Activated CD4-positive, alpha-beta T cell treated with anti-CD3 and anti-CD28 coated beads for 48 hours (primary cell): ENCODE measurements at regions not wholly inside any gene's neighbourhood (a gene's known extent, or its start where the extent isn't known, plus 50 kb on each side); places are given as distances from the start of the nearest gene placed in this dataset.

Experiments
- DNase-seq: peaks from one replicate; pipeline ENCODE4 v3.0.0-alpha.2; 2020

DNA sequence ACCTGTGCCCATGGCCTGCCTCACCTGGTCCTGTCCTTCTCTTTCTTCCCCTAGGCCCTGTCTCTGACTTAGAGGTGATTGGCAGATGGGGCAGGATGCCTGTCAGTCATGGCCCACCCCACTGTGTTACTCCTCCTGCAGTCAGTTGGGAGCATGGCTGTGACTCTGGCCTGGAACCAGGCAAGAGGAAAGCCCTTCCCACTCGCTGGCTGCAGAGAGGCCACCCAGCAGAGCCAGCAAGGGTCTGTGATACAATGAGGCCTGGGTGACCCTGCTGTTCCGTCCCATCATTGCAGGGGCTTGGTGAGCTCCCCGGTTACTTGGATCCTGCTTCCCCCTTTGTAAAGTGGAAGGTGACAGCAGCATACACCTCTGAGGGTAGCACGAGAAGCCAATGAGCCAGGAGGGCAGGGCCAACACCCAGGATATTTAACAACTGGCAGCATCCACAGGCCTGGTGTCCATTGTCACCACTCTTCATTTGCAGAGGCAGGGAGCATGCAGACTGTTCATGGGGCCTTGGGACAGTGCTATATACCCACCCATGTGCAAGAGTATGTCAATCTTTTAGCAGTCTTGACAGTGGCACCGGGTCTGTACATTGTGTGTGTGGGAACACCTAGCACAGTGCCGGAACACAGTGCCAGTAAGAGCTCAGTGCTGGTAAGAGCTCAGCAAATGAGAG is 191.0 kb upstream of the C1orf174 start:
- DNase-seq, result no peak

DNA sequence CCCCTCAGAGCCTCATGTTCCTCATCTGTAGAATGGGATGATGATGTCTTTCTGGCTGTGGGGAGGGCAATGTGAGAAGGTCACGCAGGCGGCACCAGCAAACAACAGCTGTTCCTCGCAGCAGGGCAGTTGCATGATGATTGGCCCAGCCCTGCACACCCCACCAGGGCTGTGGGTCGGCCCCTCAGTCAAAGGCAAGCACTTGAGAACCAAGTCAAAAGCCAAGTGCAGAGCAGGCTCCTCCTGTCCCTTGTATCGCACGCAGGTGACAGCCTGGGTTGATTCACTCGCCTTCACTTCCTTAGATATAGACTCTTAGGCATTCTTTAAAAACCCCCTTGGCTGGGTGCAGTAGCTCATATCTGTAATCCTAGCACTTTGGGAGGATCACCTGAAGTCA is 191.9 kb upstream of the C1orf174 start:
- DNase-seq, result no peak

DNA sequence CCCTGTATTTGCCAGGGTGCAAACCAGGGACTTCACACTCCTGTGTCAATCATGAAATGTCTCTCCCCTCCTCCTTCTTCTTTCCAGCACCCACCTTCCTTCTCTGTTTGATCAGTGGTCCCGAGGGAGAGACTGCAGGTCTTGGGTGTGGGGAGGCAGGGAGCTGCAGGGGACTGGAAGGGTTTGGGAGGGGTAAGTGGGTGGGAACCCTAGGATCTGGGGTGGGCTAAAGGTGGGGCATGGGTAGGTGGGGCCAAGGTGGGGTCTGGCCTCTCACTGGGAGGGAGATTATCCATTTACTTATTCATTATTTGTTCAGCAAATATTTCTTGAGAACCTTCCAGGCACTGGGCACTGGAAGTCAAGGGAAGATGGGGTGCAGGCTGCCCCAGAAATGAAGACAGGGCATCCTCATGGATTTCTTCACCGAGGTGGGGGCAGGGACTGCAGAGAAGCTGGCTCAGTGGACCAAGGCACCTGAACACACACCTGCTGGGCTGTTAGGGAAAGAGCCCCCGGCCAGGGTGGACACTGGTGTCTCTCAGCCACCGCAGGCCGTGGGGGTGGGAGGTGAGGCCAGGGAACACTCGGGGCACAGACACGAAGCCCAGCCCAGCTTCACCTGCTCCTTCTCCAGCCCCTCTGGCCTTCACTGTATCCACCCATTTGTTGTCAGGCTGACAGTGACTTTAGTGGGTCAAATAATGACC is 193.9 kb upstream of the C1orf174 start:
- DNase-seq, result no peak

DNA sequence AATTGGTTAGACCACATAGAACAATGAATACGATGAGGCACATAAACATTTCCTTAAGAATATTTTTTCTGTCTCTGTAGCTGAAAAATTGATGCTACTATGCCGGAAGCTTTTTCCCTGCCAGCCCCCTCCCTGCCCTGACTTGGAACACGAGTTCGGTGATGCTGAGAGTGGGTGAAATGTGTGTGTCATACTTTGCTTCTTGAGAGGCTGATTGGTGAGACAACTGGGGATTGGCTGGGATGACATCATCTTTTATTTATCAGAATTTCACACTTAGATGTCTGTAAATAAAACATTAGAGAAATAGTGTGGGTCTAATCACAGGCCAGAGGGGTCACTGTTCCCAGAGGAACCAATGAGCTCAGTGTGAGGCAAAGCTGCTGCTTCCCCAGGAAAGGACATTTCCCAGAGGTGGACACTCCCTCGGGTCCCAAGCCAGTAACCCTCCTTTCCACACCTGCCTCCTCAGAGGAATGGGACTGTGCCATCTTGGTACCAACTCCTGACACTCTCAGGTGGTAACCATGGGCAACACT is 195.4 kb upstream of the C1orf174 start:
- no peak for DNase-seq

DNA sequence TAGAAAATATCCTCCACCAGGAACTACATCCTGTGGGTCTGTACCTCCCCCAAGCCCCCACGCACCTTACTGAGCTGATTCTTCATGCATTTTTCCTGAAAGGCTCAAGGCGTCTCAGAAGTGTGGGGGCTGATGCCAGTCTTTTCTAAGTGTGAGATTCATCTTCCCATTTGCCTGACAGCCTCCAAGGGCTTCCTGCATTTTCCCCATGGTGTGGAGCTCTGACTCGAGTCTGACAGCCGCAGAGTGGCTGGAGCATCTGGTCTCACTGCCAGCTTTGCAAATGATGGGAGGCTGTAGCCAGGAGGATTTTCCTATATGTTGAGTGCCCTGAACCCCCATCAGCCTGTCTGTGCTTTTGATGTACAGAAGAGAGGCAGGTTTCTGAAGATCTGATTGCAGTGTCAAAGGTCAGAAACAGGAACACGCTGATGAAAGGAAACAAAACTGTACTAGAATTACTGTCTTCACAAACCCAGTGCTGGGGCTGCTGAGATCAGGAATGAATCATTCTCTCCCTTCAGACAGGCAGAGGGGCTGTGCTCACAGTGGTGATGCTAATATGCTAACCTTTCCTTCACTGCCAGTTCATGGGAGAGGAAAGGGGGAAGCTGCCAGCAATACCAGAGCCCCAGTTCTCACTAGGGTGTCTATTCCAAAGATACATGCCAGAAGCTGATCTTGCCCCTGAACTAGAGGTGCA is 201.5 kb upstream of the C1orf174 start:
- no peak for DNase-seq

DNA sequence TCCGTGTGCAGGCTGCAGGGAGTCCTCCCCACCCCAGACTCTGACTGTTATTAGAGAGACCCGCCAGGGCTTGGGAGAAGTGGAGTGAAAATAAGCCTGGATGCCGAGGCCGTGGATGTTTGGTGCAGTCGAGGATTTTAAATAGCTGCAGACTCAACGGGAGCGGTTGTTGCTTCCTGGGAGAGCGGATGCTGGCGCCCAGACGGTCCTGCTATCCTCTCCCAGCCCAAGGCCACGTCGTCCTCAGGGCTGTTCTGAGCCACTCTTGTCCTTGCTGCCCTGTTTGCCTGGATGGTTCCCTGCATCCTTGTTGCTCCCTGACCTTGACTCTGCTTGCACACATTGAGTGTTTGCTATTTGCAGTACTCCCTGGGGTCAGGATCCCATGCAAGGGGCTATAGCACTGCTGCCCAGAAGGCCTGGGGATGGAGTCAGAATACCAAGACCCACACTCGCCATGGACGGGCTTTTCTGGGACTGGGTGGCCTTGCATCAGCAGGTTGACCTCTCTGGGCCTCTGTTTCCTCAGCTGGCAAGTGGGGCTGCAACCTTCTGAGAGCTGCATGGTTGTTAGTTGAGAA is 205.3 kb upstream of the C1orf174 start:
- no peak for DNase-seq

DNA sequence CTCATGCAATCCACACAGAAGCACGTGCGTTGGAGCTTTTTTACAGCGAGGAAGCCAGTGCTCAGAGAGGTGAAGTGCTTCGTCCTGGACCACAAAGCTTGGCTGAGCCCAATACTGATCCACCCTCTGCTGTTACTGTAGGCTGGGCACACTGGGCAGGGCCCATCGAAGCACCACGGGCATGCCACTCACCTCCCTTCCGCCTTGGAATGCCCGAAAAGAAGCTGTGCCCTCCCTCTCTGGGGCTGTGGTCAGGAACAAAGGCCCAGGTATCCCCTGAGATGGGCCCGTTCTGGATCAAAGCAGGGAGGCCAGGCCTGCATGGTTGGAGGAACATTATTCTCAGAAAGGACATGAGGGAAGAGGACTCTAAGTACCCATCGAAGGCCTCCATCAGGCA is 206.7 kb upstream of the C1orf174 start:
- DNase-seq, result no peak

DNA sequence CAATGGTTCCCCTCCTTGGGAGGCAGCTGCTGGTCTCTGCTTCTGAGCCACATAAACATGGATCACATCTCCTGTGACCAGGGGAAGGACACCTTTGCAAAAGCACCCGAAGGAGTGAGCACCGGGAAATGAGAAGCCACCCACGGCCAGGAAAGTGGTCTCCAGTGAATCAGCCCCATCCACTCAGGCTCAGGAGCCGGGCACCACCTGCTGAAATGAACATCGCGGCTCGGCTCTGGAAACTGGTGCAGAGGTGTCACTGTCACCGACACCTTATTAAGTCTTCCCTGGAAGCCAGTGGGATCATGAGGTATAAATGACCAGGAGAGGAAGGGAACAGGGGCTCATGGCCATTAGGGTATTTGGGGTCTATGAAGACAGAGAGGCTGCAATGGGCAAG is 207.2 kb upstream of the C1orf174 start:
- DNase-seq, result no peak

DNA sequence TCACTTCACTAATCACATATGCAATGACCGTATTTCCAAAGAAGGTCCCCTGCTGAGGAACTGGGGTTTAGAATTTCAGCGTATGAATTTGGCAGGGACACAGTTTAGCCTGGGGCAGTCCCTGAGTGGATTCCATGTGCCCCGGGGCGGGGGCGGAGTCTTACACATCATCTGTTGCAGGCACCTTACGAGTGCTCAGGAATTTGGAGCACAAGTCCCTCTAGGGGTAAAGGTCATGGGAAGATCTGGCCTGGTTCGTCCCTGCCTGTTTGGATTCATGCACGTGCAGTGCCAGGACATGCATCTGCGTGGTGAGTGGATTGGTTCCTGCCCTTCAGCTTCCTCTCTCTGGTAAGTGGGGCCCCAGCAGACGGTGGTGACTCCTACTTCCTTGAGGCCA is 208.3 kb upstream of the C1orf174 start:
- no peak for DNase-seq

DNA sequence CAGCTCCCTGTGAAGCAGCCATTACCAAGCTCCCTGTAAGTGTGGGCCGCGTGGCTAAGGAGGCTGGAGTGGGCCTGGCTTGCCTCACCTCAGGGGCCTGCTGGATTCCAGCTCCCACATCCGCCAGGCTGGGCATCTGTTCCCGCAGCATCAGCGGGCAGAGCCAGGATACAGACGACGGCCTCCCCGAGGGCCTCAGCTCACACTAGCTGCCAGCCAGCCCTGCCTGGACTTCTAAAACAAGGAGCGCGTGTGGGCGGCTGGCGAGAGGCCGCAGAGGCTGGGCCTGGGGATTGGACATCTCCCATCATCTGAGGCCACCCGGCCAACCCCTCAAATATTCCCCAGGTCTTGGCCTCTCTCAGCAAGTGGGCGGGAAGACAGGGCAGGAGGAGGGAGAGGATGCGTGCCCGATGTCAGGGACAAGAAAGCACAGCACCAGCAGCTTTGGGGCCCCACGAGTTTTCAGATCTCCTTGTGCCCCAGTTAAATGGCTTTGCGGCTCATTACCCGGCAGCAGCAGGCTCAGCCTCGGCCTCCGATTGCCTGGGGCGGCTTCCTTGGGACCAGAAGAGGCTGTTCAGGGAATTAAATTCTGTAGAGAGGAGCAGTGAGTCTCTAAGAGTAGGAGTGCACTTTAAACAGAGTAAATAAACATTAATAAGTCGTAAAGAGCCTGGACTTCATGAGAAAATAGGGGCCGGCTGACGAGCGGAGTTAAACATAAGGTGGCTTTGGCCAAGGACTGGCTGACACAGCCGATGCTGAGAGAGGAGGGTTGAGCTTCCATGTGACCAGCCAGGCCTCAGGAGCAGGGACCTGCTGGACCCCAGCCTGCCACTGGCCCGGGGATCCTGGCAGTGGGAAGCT is 208.9 kb upstream of the C1orf174 start:
- no peak for DNase-seq

DNA sequence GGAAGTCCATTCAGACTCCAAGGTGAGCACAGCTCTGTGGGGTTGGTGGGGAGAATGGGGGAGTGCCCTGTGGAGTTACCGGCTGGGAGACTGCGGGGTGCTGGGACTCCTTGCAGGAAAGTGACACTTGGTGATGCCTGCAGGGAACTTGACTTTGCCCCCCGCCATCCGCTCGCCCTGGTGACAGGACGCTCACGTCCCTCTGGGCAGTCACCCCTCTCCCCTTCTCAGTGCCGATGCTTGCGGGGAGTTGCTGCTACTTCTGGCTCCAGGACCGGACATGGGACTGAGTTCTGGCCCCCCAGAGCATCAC is 209.5 kb upstream of the C1orf174 start:
- DNase-seq, result no peak

DNA sequence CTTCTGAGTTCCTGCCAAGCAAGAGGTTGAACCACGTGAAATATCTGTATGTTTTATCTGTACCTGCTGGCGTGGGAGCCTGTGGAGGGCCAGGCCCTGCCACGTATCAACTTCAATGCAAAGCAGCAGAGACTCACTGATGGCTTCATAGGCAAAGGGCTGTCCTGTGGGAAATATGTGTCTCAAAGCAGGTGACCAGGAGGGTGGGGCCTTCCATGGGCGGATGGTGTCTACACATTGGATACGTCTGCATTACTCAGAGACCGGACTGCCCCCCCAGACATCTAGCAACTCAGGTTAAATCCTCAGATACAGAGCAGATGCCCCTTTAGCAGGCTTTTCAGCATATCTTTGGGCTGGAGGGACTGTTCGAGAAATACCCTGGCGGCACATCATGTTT is 210.8 kb upstream of the C1orf174 start:
- DNase-seq, result no peak

DNA sequence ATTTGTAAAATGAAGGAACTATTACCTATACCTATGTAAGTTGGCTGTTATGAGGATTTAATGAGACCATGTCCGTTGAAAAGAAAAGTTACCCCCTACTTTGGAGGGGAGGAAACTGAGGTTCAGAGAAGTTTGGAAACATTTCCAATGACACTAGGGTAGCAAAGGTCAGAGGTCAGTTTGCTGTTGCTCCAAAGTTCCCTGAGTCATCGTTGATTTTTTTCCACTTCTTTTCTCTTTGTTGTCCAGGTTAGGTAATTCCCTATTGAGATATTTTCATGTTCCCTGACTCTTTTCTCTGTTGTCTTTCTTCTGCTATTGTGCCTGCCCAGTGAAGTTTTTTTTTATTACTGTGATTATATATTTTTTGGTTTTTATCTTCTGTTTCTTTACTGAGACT is 213.8 kb upstream of the C1orf174 start:
- no peak for DNase-seq

DNA sequence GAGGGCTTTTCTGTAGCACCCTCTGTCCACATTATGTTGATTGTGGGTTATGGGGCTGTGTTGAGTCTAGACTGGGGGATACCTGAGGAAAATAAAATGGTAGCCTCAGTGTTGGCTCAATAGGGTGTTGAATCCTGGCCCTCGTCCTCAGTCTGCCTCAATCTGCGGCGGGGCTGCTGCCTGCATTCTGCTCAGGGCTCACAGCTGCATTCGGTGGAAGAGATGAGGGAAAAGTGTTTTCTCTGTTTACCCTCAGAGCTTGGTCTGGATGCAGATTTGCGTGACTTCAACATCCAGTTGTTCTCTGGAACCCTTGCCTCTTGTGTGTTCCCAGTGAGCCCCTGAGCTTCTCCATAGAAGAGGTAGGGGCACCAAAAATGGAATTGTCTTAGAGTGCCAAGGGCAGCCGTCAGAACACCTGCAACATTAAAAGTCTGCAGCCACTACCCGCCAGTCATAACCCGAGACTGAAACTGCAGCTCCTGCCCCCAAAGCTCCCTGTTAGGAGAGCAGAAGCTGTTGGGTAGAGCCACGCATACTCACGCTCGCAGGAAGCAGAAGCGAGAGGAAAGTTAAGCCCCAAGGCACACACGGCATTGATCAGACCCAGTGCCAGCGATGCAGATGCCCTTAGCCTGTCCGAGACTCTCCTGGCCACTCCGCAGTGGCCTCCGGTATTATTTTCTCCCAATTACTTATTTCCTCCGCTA is 215.3 kb upstream of the C1orf174 start:
- no peak for DNase-seq

DNA sequence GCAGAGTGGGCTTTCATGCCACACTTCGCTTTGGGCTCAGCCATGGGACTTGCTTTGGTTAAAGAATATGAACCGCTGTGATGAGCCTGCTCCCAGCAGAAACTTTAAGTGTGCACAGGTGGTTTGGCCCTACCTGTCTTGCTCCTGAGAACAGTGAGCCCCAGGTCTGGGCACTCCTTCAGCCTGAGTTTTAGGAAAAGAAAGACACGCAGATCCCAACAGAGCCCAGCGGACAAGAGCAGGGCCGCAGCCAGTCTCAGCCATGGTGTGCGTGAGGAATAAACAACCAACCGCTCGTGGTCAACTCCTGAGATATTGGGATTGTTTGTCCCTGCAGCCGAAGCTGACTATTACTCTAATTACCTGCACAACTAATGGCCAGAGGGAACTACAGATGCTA is 217.1 kb upstream of the C1orf174 start:
- no peak for DNase-seq

DNA sequence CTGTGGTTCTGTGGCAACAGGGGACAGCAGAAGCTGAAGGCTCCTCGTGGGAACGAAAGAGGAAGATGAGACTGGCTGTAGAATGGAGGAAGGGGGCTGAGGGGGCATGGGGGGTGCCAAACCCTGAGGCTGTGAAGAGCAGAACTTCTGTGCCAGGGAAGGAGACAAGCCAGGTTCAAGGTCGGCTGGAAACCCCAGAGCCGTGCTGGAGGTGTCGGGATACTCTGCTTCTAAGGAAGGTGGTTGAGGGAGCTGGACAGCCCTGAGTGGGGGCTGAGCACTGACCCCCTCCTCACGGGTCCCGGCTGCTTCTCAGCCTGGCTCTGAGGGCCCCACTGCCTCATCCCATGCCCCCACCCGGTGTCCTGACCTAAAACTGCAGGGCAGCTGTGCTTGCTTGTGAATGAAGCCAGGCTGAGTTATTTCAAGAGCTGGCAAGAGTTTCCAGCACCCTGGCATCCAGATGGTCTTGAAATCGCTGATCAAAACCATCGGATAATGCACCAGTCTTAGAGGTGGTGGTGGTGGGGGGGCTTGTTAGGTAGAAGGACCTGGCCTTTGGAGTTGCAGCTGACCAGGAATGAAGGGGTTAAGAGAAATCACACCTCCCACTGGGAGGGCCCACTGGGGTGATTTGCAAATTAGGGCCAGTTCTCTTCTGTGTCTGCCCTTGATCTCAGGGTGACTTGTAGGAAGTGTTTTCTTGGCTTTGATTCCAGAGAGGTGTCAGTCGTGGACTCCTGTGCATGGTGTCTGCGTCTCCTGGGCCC is 218.9 kb upstream of the C1orf174 start:
- DNase-seq, result no peak

DNA sequence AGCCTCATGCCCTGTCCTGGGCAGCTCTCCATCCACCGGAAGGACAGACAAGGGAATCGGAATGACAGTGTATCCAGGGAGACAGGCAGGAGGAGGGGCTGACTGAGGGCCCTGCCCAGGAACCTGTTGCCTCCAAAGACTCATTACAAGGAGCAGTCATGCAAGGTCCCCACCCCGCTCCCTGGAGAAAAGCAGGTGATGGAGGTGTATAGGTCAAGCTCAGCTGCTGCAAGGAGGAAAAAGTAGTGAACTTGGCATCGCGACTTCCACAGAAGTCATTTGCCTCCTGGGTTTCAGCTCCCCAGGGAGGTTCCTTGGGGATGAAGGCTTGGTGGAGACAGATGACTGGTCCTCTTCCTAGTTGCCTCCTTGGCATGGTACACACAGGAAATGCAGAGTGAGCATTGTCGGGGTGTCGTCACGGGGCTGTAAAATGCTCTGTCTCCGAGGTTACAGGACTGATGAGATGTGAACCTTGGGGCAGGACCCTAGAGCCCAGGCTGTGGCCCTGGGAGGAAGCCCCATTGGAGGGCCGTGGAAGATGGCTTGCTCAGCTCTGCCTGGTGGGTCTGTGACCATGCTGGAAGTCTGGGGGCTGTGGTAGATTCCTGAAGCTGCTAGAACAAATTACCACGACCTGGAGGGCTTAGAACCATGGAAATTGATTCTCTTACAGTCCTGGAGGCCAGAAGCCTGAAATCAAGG is 219.6 kb upstream of the C1orf174 start:
- no peak for DNase-seq

DNA sequence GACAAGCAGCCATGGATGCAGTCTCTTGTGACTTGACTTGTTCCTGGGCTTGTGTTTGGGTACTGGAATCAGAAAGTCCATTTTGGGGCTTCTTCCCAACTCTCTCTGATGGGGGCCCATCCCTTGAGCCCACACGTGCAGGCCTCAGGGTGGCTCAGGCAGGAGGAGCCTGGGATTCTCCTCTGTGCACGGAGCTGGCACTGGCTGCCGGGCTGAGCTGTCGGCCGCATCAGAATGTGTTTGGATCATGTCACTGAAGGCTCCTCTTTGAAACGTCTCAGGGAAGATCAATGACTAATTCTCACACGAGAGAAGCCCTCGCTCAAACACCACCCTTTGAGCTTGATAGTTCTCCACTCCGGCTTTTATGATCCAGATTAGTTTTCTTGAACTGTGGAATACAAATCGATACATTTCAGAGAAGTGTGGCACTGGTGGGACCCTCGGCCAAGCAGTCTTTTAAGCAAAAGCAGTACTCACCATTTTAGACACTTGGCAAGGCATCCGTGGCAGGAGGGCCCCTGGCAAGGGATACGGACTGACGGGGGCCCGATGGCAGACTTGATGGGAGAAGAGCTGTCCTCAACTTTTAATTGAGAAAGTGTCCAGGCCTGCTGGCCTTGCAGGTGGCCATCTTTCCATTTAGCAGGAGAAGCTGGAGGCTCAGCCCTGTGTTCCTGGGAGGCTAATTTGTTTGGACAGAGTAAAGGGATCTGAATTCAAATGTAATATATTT is 220.7 kb upstream of the C1orf174 start:
- DNase-seq, result no peak

DNA sequence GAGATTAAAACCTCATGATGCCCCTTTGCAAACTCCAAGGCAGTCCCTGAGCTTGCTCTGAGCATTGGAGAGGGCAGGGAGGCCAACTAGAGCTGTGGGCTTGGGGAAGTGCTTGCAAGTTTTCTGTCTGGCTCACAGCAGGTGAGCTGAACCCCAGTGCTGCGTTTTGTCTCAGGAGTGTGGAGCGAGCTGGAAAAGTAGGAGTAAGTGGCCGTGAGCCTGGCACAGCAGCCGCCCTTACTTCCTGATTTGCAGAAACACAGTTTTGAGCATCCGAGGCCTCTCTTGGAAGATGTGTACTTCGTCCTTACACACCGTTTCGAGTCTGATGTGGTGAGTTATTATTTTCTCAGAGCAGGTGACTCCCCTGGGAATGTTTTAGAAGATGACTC is 221.2 kb upstream of the C1orf174 start:
- DNase-seq, result no peak
